H9 (cell line): ENCODE measurements at regions not wholly inside any gene's neighbourhood (a gene's known extent, or its start where the extent isn't known, plus 50 kb on each side); places are given as distances from the start of the nearest gene placed in this dataset.

Source experiments
- DNase-seq: peaks from one replicate; pipeline ENCODE4 v3.0.0-alpha.2; 2017
- H2AFZ ChIP-seq: one replicate; pipeline ENCODE4 v1.6.1; 2013; ENCODE audit warnings: mild to moderate bottlenecking, low read length, control low read depth, moderate library complexity
- H2AK5ac ChIP-seq: 2 replicates; pipeline ENCODE4 v1.6.1; 2013; ENCODE audit warnings: low read length, control low read depth, mixed read lengths; ENCODE audit not compliant: insufficient read length
- H2BK120ac ChIP-seq: one replicate; pipeline ENCODE4 v1.6.1; 2013; ENCODE audit warnings: low read depth, mild to moderate bottlenecking, low read length, control low read depth, inconsistent platforms; ENCODE audit not compliant: poor library complexity, severe bottlenecking
- H2BK12ac ChIP-seq: 2 replicates; pipeline ENCODE4 v1.6.1; 2013; ENCODE audit warnings: low read length, control low read depth, mixed read lengths, low read depth; ENCODE audit not compliant: insufficient read length
- H2BK15ac ChIP-seq: 2 replicates; pipeline ENCODE4 v1.6.1; 2013; ENCODE audit warnings: low read depth, low read length, control low read depth
- H2BK20ac ChIP-seq: one replicate; pipeline ENCODE4 v1.6.1; 2013; ENCODE audit warnings: low read depth, mild to moderate bottlenecking, low read length, control low read depth, inconsistent platforms; ENCODE audit not compliant: poor library complexity, severe bottlenecking
- H2BK5ac ChIP-seq: 2 replicates; pipeline ENCODE4 v1.6.1; 2013; ENCODE audit warnings: low read length, control low read depth, mixed read lengths; ENCODE audit not compliant: insufficient read length
- H3K14ac ChIP-seq: 2 replicates; pipeline ENCODE4 v1.6.1; 2013; ENCODE audit warnings: low read length, control low read depth; ENCODE audit not compliant: insufficient read depth
- H3K18ac ChIP-seq: 2 replicates; pipeline ENCODE4 v1.6.1; 2013; ENCODE audit warnings: low read depth, mild to moderate bottlenecking, mixed read lengths, low read length, control low read depth; ENCODE audit not compliant: insufficient read length
- H3K23ac ChIP-seq: 2 replicates; pipeline ENCODE4 v1.6.1; 2013; ENCODE audit warnings: low read length, control low read depth, mixed read lengths, low read depth; ENCODE audit not compliant: insufficient read length
- H3K23me2 ChIP-seq: 2 replicates; pipeline ENCODE4 v1.6.1; 2013; ENCODE audit warnings: low read depth, mild to moderate bottlenecking, mixed read lengths, low read length, control low read depth; ENCODE audit not compliant: insufficient read length, poor library complexity, severe bottlenecking
- H3K27ac ChIP-seq: 2 replicates; pipeline ENCODE4 v1.5.1; 2013; ENCODE audit warnings: low read length, control low read depth, mixed read lengths, low read depth; ENCODE audit not compliant: insufficient read length
- H3K27me3 ChIP-seq: 2 replicates; pipeline ENCODE4 v1.6.1; 2013; ENCODE audit warnings: low read length, control low read depth, inconsistent platforms; ENCODE audit not compliant: insufficient read depth
- H3K4ac ChIP-seq: 2 replicates; pipeline ENCODE4 v1.6.1; 2013; ENCODE audit warnings: low read depth, mild to moderate bottlenecking, control low read depth, inconsistent platforms, low read length, moderate library complexity
- H3K4me1 ChIP-seq: 2 replicates; pipeline ENCODE4 v1.6.1; 2013; ENCODE audit warnings: low read length, control low read depth, inconsistent platforms; ENCODE audit not compliant: insufficient read depth
- H3K4me2 ChIP-seq: 2 replicates; pipeline ENCODE4 v1.6.1; 2013; ENCODE audit warnings: low read length, control low read depth, mixed read lengths; ENCODE audit not compliant: insufficient read length, insufficient read depth
- H3K56ac ChIP-seq: 2 replicates; pipeline ENCODE4 v1.6.1; 2013; ENCODE audit warnings: low read depth, mild to moderate bottlenecking, mixed read lengths, low read length, control low read depth; ENCODE audit not compliant: insufficient read length
- H3K79me1 ChIP-seq: 2 replicates; pipeline ENCODE4 v1.6.1; 2013; ENCODE audit warnings: low read depth, mild to moderate bottlenecking, moderate library complexity, low read length, control low read depth, inconsistent platforms; ENCODE audit not compliant: insufficient read depth, poor library complexity, severe bottlenecking
- H3K79me2 ChIP-seq: 2 replicates; pipeline ENCODE4 v1.6.1; 2013; ENCODE audit warnings: low read length, control low read depth, inconsistent platforms; ENCODE audit not compliant: insufficient read depth
- H3K9ac ChIP-seq: 2 replicates; pipeline ENCODE4 v1.6.1; 2013; ENCODE audit warnings: low read length, control low read depth, mixed read lengths; ENCODE audit not compliant: insufficient read length; ENCODE audit errors: extremely low read depth
- H3K9me3 ChIP-seq: one replicate; pipeline ENCODE4 v1.6.1; 2013; ENCODE audit warnings: low read depth, low read length, inconsistent platforms; ENCODE audit not compliant: control insufficient read depth
- H3T11ph ChIP-seq: one replicate; pipeline ENCODE4 v1.6.1; 2013; ENCODE audit warnings: mild to moderate bottlenecking, low read length, control low read depth, inconsistent platforms
- H4K20me1 ChIP-seq: one replicate; pipeline ENCODE4 v1.6.1; 2013; ENCODE audit not compliant: control insufficient read depth, insufficient read length, insufficient read depth
- H4K5ac ChIP-seq: 2 replicates; pipeline ENCODE4 v1.6.1; 2013; ENCODE audit warnings: low read depth, mild to moderate bottlenecking, mixed read lengths, low read length, control low read depth; ENCODE audit not compliant: insufficient read length
- H4K8ac ChIP-seq: replicated peaks from 2 replicates; pipeline ENCODE4 v1.6.1; 2013; ENCODE audit warnings: low read length, control low read depth, mixed read lengths, low read depth; ENCODE audit not compliant: insufficient read length
- H4K91ac ChIP-seq: 2 replicates; pipeline ENCODE4 v1.6.1; 2013; ENCODE audit warnings: low read depth, mild to moderate bottlenecking, moderate library complexity, mixed read lengths, low read length, control low read depth; ENCODE audit not compliant: insufficient read length
- H3K27ac Mint-ChIP-seq, 3 experiments: 2 replicates in 2 of 3; 3 replicates in 1 of 3; pipeline ENCODE4 v1.8.0; 2020 to 2021; ENCODE audit warnings: mixed read lengths in 3 of 3, mild to moderate bottlenecking in 1 of 3, moderate library complexity in 1 of 3
- H3K27me3 Mint-ChIP-seq: 2 replicates; pipeline ENCODE4 v1.8.0; 2021; ENCODE audit warnings: low read depth, mild to moderate bottlenecking, moderate library complexity, mixed read lengths
- H3K36me3 Mint-ChIP-seq, 3 experiments: 2 replicates in 2 of 3; 3 replicates in 1 of 3; pipeline ENCODE4 v1.8.0; 2020 to 2021; ENCODE audit warnings: low read depth in 3 of 3, mixed read lengths in 3 of 3; ENCODE audit not compliant: insufficient read depth in 1 of 3
- H3K4me1 Mint-ChIP-seq, 2 experiments: 2 replicates each; pipeline ENCODE4 v1.8.0; 2020; ENCODE audit warnings: mixed read lengths in 2 of 2
- H3K4me3 Mint-ChIP-seq, 2 experiments: 2 replicates in 1 of 2; 3 replicates in 1 of 2; pipeline ENCODE4 v1.8.0; 2020 to 2021; ENCODE audit warnings: mild to moderate bottlenecking in 2 of 2, mixed read lengths in 2 of 2, moderate library complexity in 1 of 2
- H3K9me3 Mint-ChIP-seq, 2 experiments: 2 replicates in 1 of 2; 3 replicates in 1 of 2; pipeline ENCODE4 v1.8.0; 2020; ENCODE audit warnings: mild to moderate bottlenecking in 2 of 2, mixed read lengths in 2 of 2, moderate library complexity in 1 of 2
- WGBS: extraction: QIAGEN DNeasy Blood & Tissue Kit; methylation state at CpG from one replicate; pipeline ENCODE4 v1.1.7; 2013; ENCODE audit warnings: missing lambda C conversion rate, low lambda C conversion rate, mixed read lengths; ENCODE audit not compliant: insufficient read length; ENCODE audit errors: extremely low coverage; 5-methylcytosine and 5-hydroxymethylcytosine counted together
- TF ChIP-seq, protein P1 (sequence below): fragments of 200-600 bp; sonication (generic); conservative IDR thresholded peaks from 3 replicates; pipeline ENCODE4 v1.8.0; 2021; ENCODE audit warnings: antibody characterized with exemption, mild to moderate bottlenecking

DNA sequence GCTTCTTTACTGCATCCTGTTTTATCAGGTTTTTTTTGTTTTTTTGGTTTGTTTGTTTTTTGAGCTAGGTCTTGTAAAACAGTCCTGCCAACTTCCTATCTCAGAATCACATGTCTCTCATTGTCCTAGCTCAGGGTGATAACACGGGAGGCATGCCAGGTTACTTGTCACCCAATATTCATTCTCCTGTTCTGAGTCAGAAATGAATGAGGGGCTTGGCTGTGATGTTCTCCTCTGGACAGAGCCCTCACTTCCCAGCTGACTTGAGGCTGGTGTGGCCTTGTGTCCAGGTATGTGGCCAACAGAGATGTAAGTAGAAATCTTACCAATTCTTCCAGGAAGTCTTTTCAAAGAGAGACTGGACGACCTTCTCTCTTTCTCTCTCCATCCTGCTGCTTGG, 317.0 kb downstream of the GABRB3 start:
- TF ChIP-seq, protein P1, sequence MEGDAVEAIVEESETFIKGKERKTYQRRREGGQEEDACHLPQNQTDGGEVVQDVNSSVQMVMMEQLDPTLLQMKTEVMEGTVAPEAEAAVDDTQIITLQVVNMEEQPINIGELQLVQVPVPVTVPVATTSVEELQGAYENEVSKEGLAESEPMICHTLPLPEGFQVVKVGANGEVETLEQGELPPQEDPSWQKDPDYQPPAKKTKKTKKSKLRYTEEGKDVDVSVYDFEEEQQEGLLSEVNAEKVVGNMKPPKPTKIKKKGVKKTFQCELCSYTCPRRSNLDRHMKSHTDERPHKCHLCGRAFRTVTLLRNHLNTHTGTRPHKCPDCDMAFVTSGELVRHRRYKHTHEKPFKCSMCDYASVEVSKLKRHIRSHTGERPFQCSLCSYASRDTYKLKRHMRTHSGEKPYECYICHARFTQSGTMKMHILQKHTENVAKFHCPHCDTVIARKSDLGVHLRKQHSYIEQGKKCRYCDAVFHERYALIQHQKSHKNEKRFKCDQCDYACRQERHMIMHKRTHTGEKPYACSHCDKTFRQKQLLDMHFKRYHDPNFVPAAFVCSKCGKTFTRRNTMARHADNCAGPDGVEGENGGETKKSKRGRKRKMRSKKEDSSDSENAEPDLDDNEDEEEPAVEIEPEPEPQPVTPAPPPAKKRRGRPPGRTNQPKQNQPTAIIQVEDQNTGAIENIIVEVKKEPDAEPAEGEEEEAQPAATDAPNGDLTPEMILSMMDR = no peak
- H4K8ac ChIP-seq = no peak overlapping the region
- H2BK120ac ChIP-seq = no peak overlapping the region
- no peak for DNase-seq
- H2BK15ac ChIP-seq = no peak overlapping the region
- no peak overlapping the region for H3K27ac ChIP-seq
- no peak overlapping the region for H4K91ac ChIP-seq
- no peaks in the 10 kb centered on the region for H3K23me2 ChIP-seq
- H4K20me1 ChIP-seq = no peaks in the 10 kb centered on the region
- H3K9ac ChIP-seq = no peak overlapping the region
- H3K9me3 ChIP-seq = peaks cover 6% of the 10 kb centered on the region
- Mint-ChIP-seq H3K27ac (no peak overlapping the region), H3K27me3 (no peaks in the 10 kb centered on the region), H3K36me3 (peaks cover 10 to 18% (median 10%) of the 10 kb centered on the region in 3 experiments), H3K4me3 (no peak overlapping the region), H3K4me1 (peaks cover 2 to 5% of the 10 kb centered on the region in 2 experiments; a peak in 2 of 4 replicates), H3K9me3 (peaks cover 13 to 27% of the 10 kb centered on the region in 2 experiments)
- no peak overlapping the region for H4K5ac ChIP-seq
- no peaks in the 10 kb centered on the region for H3K79me2 ChIP-seq
- no peak overlapping the region for H2AFZ ChIP-seq
- H3K14ac ChIP-seq = no peak overlapping the region
- WGBS = no CpG with 5 or more reads among the region's 2 CpGs
- no peak overlapping the region for H2AK5ac ChIP-seq
- H2BK5ac ChIP-seq = no peak overlapping the region
- H3K4ac ChIP-seq = no peak overlapping the region
- no peaks in the 10 kb centered on the region for H3K4me1 ChIP-seq
- H3K79me1 ChIP-seq = no peaks in the 10 kb centered on the region
- H3K56ac ChIP-seq = no peak overlapping the region
- no peak overlapping the region for H3K18ac ChIP-seq
- H2BK12ac ChIP-seq = no peak overlapping the region
- H3K27me3 ChIP-seq = no peaks in the 10 kb centered on the region
- no peak overlapping the region for H3T11ph ChIP-seq
- no peak overlapping the region for H3K4me2 ChIP-seq
- H3K23ac ChIP-seq = no peak overlapping the region
- no peak overlapping the region for H2BK20ac ChIP-seq
